Choroid plexus epithelial cell (primary cell): ENCODE measurements at regions not wholly inside any gene's neighbourhood (a gene's known extent, or its start where the extent isn't known, plus 50 kb on each side); places are given as distances from the start of the nearest gene placed in this dataset.

Source experiments
- DNase-seq: peaks from one replicate; pipeline ENCODE4 v3.0.0-alpha.2; 2010; ENCODE audit warnings: low read depth
- H3K4me3 ChIP-seq: 2 replicates; pipeline ENCODE4 v1.5.1; 2011; ENCODE audit warnings: low read depth, mild to moderate bottlenecking, control low read depth, low read length, moderate library complexity
- CTCF ChIP-seq: conservative IDR thresholded peaks from 2 replicates; pipeline ENCODE4 v1.5.1; 2011; ENCODE audit warnings: low read depth, mild to moderate bottlenecking, control low read depth, inconsistent platforms, low read length, moderate library complexity

- no peak overlapping the region for H3K4me3 ChIP-seq
- no peak for TF ChIP-seq CTCF
- DNase-seq = peak; percentile 68
Measured at GRCh38 chr1:58844176-58844575, 60.3 kb upstream of the JUN start.

- no peak for DNase-seq
- H3K4me3 ChIP-seq = no peak overlapping the region
- TF ChIP-seq CTCF = no peak
Measured at GRCh38 chr1:58845942-58846341, 62.1 kb upstream of the JUN start.

GRCh38 chr1:58848818-58849411, 65.1 kb upstream of the JUN start:
- DNase-seq = peak; percentile 94
- peak; percentile 27 for TF ChIP-seq CTCF
- no peak overlapping the region for H3K4me3 ChIP-seq

- no peak for DNase-seq
- TF ChIP-seq CTCF = no peak
- H3K4me3 ChIP-seq = no peak overlapping the region
Measured at GRCh38 chr1:58849551-58849950, 65.7 kb upstream of the JUN start.

GRCh38 chr1:58850636-58851035, 66.8 kb upstream of the JUN start:
- no peak overlapping the region for H3K4me3 ChIP-seq
- DNase-seq = no peak
- no peak for TF ChIP-seq CTCF

GRCh38 chr1:58852731-58853485, 69.1 kb upstream of the JUN start:
- TF ChIP-seq CTCF = no peak

GRCh38 chr1:58854576-58854975, 70.7 kb upstream of the JUN start:
- no peak overlapping the region for H3K4me3 ChIP-seq
- no peak for TF ChIP-seq CTCF
- DNase-seq = no peak

More at GRCh38 chr1:58852731-58853485, 69.1 kb upstream of the JUN start:
- DNase-seq = no peak
- no peak overlapping the region for H3K4me3 ChIP-seq
